ENCODE measurements at regions not wholly inside any gene's neighbourhood (a gene's known extent, or its start where the extent isn't known, plus 50 kb on each side); places are given as distances from the start of the nearest gene placed in this dataset.

GRCh38 chr20:40161391-40161790 is 527.6 kb downstream of the MAFB start:
- DNase-seq (ENCODE audit: low spot score), result no peak

GRCh38 chr20:40160097-40160550 is 528.9 kb downstream of the MAFB start:
- DNase-seq (ENCODE audit: low spot score), result peak; percentile 76

GRCh38 chr20:40159276-40159675 is 529.8 kb downstream of the MAFB start:
- DNase-seq (ENCODE audit: low spot score), result no peak

- no peak for DNase-seq (ENCODE audit: low spot score)
Measured at GRCh38 chr20:40156600-40157317, 532.3 kb downstream of the MAFB start.

GRCh38 chr20:40154514-40154913 is 534.5 kb downstream of the MAFB start:
- no peak for DNase-seq (ENCODE audit: low spot score)

GRCh38 chr20:40148886-40149285 is 540.1 kb downstream of the MAFB start:
- DNase-seq (ENCODE audit: low spot score), result no peak

GRCh38 chr20:40146071-40146470 is 543.0 kb downstream of the MAFB start:
- no peak for DNase-seq (ENCODE audit: low spot score)

- DNase-seq (ENCODE audit: low spot score), result no peak
Measured at GRCh38 chr20:40144581-40144980, 544.5 kb downstream of the MAFB start.

GRCh38 chr20:40134176-40134575 is 554.9 kb downstream of the MAFB start:
- no peak for DNase-seq (ENCODE audit: low spot score)

- DNase-seq (ENCODE audit: low spot score), result no peak
Measured at GRCh38 chr20:40120827-40121226, 568.2 kb downstream of the MAFB start.

GRCh38 chr20:40111282-40111681 is 577.8 kb downstream of the MAFB start:
- no peak for DNase-seq (ENCODE audit: low spot score)

- DNase-seq (ENCODE audit: low spot score), result no peak
Measured at GRCh38 chr20:40110311-40110831, 578.7 kb downstream of the MAFB start.

GRCh38 chr20:40109136-40109535 is 579.9 kb downstream of the MAFB start:
- DNase-seq (ENCODE audit: low spot score), result no peak

GRCh38 chr20:40108321-40108720 is 580.7 kb downstream of the MAFB start:
- no peak for DNase-seq (ENCODE audit: low spot score)

GRCh38 chr20:40104959-40105358 is 584.1 kb downstream of the MAFB start:
- no peak for DNase-seq (ENCODE audit: low spot score)

- DNase-seq (ENCODE audit: low spot score), result no peak
Measured at GRCh38 chr20:40103420-40103819, 585.6 kb downstream of the MAFB start.

- no peak for DNase-seq (ENCODE audit: low spot score)
Measured at GRCh38 chr20:40101560-40101959, 587.5 kb downstream of the MAFB start.

- no peak for DNase-seq (ENCODE audit: low spot score)
Measured at GRCh38 chr20:40100261-40100660, 588.8 kb downstream of the MAFB start.

- no peak for DNase-seq (ENCODE audit: low spot score)
Measured at GRCh38 chr20:40090236-40090635, 598.8 kb downstream of the MAFB start.

GRCh38 chr20:40087496-40087895 is 601.5 kb downstream of the MAFB start:
- no peak for DNase-seq (ENCODE audit: low spot score)

GRCh38 chr20:40085513-40085912 is 603.5 kb downstream of the MAFB start:
- DNase-seq (ENCODE audit: low spot score), result no peak

GRCh38 chr20:40082436-40082835 is 606.6 kb downstream of the MAFB start:
- no peak for DNase-seq (ENCODE audit: low spot score)

GRCh38 chr20:40081653-40082052 is 607.4 kb downstream of the MAFB start:
- DNase-seq (ENCODE audit: low spot score), result no peak

- DNase-seq (ENCODE audit: low spot score), result no peak
Measured at GRCh38 chr20:40080041-40080652, 608.9 kb downstream of the MAFB start.
